ENCODE measurements at regions not wholly inside any gene's neighbourhood (a gene's known extent, or its start where the extent isn't known, plus 50 kb on each side); places are given as distances from the start of the nearest gene placed in this dataset.

DNA sequence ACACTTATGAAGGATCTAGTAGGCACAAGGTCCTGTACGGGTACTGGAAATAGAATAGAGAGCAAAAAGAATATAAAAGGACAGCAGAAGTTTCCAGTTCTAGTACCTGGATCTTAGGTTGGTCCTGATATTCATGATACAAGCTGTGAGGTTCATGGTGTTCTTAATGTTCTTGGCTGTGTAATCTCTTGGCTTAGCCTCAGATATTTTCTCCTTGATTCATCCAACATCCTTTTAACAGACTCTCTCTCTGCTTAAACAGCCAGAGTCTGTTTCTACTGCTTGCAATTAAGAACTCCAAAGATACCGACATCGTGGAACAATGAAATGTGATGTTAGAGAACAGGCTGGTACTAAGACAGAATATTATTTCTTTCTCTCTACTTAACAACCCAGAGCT, 49.9 kb downstream of the CNTN3 start:
- no peak for DNase-seq

DNA sequence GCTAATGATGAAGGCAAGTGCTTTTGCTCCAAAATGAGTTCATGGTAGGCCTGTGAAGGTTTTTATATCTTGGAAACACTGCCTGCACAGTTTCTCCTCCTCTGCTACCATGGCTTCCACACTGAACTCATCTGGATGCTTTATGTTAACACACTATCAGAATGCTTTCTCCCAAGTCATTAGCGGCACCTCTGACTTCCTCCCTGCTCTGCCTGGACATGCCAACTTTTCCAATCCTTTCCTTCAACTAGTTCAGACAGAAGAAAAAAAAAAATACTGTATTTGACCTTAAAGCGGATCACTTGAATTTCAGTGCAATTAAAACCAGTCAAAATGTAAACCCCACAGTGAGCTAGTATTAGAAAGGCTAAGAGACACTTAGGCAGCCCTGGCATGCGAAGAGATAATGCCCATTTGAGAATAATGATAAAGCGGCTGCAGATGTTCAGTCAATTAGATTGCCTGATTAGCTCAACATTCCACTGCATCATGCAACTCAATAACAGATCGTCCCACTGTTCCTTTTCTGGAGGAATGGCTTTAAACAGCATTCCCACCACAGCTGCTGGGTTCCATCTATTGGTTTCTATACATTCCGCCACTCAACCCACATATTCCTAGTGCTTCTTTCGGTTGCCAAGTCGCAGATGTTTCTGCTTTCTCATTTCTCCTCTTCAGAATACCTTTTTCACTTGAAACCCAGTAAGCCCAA, 51.7 kb downstream of the CNTN3 start:
- DNase-seq = no peak

DNA sequence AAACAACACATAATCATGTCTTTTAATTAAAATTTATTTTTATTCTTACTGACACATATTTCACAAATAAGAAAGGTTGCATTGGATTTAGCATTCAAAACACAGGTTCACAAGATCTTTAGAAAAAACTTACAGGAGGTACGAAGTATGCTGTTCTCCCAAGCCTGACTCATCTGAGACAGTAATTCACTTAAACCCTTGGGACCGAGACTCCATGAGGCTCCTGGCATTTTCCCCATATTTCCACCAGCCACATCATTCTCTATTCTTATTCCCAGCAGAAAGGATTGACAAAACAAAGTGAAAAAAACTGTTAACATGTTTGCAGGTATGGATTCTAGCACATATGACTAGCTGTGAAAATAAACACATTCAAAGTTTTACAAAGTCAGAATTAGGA, 52.6 kb downstream of the CNTN3 start:
- no peak for DNase-seq

DNA sequence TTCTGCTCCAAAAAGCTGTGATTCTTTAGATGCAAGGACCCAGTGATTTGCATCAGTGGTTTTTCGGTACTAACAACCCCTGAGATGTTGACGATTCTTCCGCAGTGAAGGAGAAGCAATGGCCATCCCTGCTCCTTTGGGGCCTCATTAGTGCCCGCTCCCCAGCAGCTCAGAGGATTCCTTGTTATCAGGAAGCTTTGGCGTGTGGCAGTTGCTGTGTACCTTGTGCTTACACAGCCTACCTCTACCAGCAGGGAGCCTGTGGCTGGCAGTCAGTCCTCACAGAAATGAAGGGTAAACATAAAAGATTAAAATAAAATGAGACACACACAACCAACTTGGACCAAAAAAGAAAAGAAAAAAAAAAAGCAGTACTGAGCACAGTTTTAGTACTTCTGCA, 55.2 kb downstream of the CNTN3 start:
- DNase-seq = no peak

DNA sequence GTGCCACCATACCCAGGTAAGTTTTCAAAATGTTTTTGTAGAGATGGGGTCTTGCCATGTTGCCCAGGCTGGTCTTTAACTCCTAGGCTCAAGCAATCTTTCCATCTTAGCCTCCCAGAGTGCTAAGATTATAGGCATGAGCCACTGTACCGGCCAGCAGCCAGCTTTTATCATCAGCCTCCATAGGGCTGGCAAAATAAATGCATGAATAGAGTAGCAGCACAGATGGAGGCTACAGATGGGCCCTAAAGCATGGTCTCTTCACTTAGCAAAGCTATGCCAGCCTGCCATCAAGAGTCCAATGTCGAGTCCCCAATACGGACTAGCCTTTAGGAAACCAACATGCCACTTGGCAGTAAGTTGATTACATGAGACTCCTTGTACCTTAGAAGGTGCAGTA, 63.8 kb downstream of the CNTN3 start:
- no peak for DNase-seq

DNA sequence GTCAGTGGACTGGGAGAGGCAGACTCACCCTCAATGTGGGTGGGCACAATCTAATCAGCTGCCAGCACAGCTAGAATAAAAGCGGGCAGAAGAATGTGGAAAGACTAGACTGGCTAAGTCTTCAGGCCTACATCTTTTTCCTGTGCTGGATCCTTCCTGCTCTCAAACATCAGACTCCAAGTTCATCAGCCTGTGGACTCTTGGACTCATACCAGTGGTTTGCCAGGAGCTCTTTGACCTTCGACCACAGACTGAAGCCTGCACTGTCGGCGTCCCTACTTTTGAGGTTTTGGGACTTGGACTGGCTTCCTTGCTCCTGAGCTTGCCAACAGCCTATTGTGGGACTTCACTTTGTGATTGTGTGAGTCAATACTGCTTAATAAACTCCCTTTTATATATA, 68.0 kb downstream of the CNTN3 start:
- DNase-seq = no peak

DNA sequence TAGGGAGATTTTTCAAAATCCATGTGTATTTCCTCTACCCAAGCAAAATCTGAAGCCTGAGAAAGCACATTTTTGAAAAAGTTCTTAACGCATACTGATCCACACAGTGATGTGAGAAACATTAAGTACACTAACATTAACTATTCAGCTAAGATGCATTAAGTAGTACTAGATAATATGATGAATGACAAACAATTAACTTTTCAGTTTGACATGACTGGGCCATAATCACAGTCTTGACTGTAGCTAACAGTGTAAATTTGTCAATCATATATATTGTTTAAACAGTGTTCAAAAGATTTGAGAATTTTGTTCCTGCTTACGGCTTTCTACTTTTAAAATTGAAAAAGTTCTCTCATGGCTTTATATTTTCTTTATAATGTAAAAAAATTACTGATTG, 72.0 kb downstream of the CNTN3 start:
- DNase-seq = no peak

DNA sequence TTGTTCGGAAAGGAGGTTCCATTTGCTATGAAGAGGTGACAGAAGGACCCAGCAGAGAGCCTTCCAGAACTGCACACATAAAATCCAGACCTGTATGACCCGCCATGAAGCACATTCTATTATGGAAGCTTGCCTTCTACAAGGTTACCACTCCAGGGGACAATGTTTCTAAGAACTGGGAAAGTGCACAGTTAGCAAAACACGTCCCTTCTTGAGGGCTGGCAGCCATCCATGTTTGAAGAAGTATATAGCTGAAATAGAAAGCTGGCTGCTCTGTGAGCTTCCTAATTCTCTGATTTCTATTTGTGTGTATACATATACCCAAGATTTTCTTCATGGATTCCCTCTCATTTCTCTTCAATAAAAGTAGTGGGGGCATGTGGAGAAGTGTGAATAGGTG, 74.6 kb downstream of the CNTN3 start:
- no peak for DNase-seq

DNA sequence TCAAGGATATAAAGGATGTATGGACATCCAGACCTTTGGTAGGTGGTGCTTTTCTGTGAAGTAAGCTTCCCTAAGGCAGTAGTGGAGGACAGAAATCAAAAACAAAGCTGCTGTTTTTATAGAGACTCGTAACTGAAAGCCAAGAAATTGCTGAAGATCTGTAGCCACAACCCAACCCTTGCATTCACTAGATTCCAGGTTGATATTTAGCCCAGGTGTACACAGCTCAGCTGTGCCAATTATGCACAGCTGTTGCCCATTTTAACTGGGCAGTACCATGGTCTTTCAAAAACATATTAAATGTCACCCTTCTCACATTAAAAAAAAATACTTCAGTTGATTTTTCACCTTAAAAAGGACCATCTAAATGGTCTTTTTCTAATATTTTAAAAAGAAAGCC, 75.8 kb downstream of the CNTN3 start:
- no peak for DNase-seq

DNA sequence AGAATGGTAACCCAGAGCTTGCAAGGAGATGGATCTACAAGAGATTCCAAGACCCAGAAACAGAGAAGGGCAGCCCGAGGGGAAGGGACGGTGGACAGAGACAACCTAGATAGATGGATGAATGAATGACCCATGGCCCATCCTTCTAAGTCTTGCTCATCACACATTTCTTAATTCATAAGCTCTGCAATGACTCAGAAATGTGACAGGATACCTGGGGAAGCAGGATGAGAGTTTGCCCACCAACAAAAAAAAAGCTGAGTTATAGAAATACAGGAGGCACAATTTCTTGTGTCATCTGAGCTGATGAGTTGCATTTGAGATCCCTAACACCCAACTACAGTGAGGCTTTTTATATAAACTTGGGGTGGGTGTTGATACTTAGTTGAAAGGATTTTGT, 76.6 kb downstream of the CNTN3 start:
- DNase-seq = no peak

DNA sequence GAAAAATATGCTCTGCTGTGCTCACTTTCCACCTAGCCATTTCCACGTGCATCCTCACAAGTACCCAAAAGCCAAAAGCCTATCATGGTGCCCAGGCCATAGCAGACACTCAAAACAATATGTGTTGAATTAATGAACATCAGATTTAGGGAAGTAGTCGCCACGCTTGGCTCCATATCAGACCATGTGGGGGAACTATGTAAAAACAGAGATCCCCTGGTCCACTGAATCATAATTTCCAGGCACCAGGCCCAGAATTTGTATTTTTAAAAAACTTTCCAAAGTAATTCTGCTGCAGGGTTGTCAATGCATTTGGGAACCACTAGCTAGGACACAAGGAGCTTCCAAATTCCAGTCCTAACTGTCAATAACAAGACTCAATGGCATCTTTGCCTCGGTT, 77.3 kb downstream of the CNTN3 start:
- peak; percentile 70 for DNase-seq

DNA sequence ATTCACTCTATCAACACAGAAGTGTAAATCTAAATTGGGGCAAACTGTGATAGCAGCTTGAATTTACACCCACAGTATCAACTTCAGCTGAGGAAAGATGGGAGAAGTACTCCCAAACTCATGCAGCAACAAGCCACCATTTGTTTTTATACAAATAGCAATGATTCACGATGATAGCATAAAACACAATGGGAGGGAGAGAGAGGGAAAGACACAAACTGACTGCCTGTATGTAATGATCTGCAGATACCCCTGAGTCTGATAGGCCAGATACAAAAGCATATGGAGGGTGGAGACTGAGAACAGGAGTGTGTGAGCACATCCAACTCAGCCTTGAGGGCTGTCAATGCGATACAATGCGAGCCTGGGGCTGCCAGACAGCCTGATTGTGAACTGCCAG, 79.2 kb downstream of the CNTN3 start:
- no peak for DNase-seq

DNA sequence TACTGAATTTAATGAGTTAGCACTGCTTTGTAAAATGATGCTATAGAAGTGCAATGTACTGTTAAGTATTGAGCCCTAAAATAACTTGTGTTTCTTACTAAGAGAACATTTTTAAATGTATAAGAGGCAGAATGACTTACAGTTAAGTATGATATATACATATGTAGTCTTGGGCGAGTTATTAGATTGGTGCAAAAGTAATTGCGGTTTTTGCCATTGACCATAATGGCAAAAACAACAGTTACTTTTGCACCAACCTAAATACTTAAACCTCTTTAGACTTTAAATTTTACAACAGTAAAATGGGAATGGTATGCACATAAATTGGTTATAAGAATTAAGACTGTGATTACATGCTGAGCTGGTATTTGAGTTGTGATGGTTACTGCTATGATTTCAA, 79.8 kb downstream of the CNTN3 start:
- DNase-seq = no peak

DNA sequence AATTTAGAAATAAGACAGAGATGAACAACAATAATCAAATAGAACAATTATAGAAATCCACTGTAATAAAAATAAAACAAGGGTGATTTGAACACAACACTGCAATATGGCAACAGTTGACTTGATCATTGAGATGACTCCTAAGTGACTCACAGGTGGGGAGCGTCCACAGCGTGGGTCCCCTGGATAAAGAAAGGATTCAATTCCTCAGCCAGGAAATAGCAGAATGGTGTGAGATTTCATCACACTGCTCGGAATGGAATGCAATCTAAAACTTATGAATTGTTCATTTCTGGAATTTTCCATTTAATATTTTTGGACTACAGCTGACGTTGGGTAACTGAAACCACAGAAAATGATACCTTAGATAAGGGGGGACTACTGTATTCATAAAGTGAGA, 82.0 kb downstream of the CNTN3 start:
- DNase-seq = no peak

DNA sequence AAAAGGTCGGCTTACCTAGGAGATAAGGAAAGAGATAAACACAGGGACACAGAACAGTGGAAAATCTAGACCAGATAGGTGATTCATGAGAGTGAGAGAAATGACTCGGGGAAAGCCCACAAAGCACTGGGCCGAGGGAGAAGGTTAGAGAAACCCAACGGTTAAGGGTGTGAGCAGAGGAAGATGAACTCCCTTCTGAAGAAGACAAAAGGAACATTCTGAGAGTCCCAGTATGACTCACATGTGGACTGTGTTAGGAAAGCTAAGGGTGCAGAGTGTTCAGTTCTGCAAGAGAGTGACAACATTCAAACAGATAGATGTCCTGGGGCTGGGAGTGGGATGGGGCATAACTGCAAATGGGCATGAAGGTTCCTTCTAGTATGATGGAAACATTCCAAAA, 83.0 kb downstream of the CNTN3 start:
- DNase-seq = no peak

DNA sequence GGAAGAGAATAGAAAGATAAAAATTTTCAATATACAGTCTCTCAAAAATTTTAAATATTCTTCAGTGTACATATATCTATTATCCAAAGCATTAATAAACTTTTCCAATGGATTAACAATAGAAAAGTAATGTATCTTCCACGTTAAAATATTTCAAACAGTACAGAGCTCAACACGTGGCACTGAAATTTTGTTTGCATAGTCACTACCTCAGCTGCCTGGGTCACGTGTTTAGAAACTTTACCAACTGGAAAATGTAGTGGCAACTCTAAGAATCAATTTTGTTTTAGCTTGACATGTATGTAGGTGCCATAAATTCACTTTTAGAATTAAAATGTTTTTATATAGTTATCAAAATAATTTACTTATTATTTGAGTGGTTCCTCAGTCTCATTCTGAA, 85.3 kb downstream of the CNTN3 start:
- no peak for DNase-seq

DNA sequence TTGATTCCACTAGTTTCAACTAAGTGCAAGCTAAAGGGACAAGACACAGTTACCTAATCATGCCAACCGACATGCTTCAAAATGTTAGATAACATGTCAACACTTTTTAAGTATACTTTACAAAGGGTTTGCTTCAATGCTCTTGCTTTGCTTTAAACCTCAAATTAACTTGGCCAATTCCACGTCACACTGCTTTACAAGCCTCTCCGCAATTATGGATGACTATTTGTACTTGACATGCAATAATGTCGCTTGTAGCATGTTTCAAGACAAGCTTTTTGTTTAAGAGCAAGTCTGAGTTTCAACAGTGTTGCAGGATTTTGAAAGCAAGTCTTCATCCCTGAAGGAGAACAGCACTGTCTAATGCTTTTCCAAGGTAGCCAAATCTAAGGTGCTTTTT, 86.9 kb downstream of the CNTN3 start:
- DNase-seq = no peak

DNA sequence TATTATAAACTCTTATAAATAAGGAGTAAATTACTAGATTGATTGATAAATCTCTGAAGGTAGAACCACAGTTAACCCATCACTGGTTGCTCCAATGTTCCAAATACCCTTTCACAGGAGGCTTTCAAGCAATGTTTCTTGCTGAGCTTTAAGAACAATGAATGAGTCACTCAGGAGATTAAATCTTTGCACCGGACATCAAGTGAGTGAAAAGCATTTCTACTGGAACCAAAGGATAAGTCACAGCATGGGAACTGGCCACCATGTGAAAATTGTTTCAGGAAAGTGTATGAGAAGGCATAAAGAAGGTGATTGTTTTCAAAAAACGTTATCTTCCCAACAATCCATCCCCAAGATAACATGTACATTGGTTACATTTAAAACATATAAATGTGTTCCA, 90.6 kb downstream of the CNTN3 start:
- no peak for DNase-seq

DNA sequence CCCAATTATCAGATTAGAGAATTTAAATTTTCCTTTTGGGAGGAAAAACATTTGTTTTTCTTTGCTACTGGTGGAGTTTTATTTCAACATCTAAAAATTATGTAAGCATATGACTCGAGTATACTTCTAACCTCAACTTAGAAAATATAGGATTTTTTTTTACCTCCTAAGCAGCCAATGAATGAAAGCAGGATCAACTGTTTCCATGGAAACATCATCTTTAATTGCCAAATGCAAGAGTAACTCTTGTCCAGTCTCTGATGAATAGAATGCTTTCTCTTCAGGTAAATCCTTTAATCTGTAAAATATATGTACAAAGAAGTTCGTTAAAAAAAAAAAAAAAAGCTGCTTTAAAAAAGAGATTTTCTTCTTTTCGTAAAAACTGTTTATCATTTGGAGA, 93.6 kb downstream of the CNTN3 start:
- no peak for DNase-seq

DNA sequence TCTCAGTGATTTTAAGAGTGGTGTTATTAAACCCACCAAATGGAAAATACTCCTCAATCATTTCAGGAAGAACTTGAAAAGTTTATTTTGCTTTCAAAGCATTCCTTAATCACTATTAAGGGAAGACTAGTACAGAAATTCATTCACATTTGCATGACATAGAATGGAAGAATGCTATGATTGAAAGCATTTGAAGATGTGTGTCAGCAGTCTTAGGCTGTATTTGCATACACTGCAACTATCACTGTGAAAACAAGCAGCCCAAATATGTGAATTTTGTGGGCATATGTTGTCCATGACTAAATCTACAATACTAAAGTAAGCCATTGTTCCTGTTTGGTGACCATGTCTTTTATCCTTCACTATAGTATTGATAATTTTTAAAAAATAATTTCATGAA, 95.8 kb downstream of the CNTN3 start:
- DNase-seq = no peak

DNA sequence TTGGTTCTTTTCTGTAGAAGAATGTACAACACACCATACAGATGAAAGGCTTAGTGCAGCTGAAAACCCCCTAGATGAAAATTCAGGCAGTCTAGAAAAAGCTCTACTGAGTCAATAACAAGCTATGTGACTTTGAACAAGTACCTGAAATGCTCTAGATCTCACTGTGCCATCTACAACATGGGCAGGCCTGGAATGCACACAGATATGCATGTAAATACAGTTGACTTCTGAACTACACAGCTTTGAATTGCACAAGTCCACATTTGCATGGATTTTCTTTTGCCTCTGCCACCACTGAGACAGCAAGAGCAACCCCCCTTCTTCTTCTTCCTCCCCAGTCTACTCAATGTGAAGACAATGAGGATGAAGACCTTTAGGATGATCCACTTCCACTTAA, 98.4 kb downstream of the CNTN3 start:
- no peak for DNase-seq

DNA sequence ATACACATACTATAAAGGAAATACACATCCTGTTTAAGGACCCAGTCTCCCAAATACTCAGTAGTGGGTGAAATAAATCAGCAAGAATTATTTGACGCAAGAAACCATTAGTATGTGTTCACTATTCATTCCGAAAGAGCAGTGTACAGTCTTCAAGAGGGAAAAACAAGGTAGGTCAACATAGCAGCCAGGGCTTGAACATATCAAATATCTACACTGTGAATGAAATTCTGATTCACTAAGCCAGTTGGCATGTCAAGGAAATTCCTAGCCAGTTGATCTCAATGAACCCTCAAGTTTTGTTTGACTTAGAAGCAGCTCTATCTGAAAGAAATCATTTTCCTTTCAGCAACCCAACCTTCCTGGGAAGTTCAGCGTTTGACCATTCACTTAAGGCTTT, 99.0 kb downstream of the CNTN3 start:
- DNase-seq = no peak

DNA sequence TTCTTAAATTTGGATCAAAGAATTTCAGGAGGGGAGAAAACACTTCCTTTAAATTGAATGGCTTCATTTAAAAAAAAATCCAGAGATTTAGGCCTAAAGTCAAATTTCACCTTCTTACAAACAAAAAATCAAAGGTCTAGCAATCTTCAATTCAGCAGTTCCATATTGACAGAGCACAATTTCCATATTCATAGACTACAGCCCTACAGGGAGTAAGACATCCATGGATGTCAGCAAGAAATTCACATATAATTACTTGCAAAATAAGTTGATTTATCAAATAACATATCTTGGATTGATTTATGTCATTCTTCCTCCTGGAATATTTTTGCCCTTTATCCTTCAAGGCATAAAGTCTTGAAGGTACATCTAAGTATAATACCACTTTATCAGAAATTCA, 103.4 kb downstream of the CNTN3 start:
- DNase-seq = no peak

DNA sequence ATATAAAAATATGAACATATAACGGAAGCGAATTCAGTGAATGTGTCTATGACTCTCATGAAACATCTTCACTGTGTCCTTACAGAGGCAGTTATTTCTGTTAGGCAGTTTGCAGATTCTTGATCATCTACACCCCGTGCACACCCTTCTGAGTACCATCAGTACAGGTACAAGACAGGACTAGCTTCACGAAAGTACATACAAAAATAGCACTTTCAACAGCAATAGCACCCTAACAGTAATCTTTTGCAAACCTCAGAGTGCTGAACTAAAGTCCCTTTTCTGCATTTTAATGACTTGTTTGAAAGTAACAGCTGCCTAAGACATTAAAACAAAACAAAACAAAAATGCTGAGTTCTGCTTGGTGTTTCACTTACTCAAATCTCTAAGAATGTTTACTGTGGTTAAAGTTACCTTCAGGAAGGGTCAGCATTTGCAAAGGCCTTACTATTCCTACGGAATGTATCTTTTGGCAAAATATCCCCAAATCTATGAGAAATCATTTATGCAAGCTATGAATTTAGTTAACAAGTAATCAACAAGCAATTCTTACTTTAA, 104.1 kb downstream of the CNTN3 start:
- no peak for DNase-seq

DNA sequence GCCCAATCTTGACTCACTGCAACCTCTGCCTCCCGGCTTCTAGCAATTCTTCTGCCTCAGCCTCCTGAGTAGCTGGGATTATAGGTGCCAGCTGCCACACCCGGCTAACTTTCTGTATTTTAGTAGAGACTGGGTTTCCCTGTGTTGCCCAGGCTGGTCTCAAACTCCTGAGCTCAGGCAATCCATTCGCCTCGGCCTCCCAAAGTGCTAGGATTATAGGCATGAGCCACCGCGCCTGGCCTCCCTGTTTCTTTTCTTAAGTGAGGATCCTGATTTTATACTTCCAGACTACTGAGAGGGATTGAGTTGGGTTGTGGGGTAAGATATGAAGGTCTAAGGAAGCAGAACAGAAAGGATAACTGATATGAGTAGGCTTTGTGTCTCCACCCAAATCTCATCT, 106.8 kb downstream of the CNTN3 start:
- no peak for DNase-seq

All from femur (tissue), 1 donor.